Adrenal gland (tissue), 9 donors: ENCODE measurements at regions not wholly inside any gene's neighbourhood (a gene's known extent, or its start where the extent isn't known, plus 50 kb on each side); places are given as distances from the start of the nearest gene placed in this dataset.

ENCODE experiments used
- DNase-seq, 7 donors: peaks; one replicate each; pipeline ENCODE4 v3.0.0-alpha.2; 2019 to 2020
- H3K27ac ChIP-seq, 5 donors: fragments of 200-600 bp; sonication (generic) in 4 of 5; 1 replicate in 3 of 5; 2 replicates in 2 of 5; pipeline versions ENCODE4 v1.5.1 to v1.8.0; 2016 to 2020; ENCODE audit warnings: mild to moderate bottlenecking in 1 of 5
- H3K27me3 ChIP-seq: fragments of 200-600 bp; 2 replicates; pipeline ENCODE4 v1.8.0; 2021
- H3K36me3 ChIP-seq, 2 donors: fragments of 200-600 bp; replicated peaks in 1 of 2; 1 replicate in 1 of 2; 2 replicates in 1 of 2; pipeline versions ENCODE4 v1.5.1 to v1.8.0; 2018 to 2022
- H3K4me1 ChIP-seq, 2 donors: fragments of 200-600 bp; replicated peaks in 1 of 2; 1 replicate in 1 of 2; 2 replicates in 1 of 2; pipeline versions ENCODE4 v1.5.1 to v1.8.0; 2018 to 2021
- H3K4me3 ChIP-seq, 4 donors: fragments of 200-600 bp; sonication (generic) in 3 of 4; one replicate each; pipeline ENCODE4 v1.5.1; 2016 to 2018
- H3K9me3 ChIP-seq, 3 donors: fragments of 200-600 bp; sonication (generic) in 1 of 3; replicated peaks in 1 of 3; 1 replicate in 2 of 3; 2 replicates in 1 of 3; pipeline versions ENCODE4 v1.5.1 to v1.8.0; 2016 to 2021
- POLR2A ChIP-seq, 2 donors: fragments of 450-650 bp; IDR thresholded peaks; one replicate each; pipeline ENCODE4 v1.6.1; 2017; ENCODE audit warnings: antibody characterized with exemption in 2 of 2, mild to moderate bottlenecking in 2 of 2, moderate library complexity in 1 of 2
- WGBS, 4 donors: extraction: QIAGEN DNeasy Blood & Tissue Kit in 2 of 4; methylation state at CpG; one replicate each; pipeline versions ENCODE4 v1.1.5 to v1.1.7; 2013 to 2017; 5-methylcytosine and 5-hydroxymethylcytosine counted together
- intact Hi-C, 2 donors: fragments of 100-400 bp; cut with DNase I; formaldehyde crosslinking; loops; one replicate each; pipeline versions ENCODE4 v1.14.1 to v1.15.0; 2022 to 2023
- TF ChIP-seq, protein P1 (sequence below), 6 experiments: fragments of 450-650 bp in 4 of 6; fragments of 200-600 bp in 2 of 6; sonication (generic) in 1 of 6; IDR thresholded peaks; 1 replicate in 5 of 6; 2 replicates in 1 of 6; pipeline versions ENCODE4 v1.5.1 to v1.8.0; 2016 to 2021; ENCODE audit warnings: antibody characterized with exemption in 6 of 6, mild to moderate bottlenecking in 2 of 6, moderate library complexity in 1 of 6
- donor health status: healthy with polysubstance abuse.
- donor health status: Bipolar disorder and iron deficiency.
- donor health status: DM: yes; HTN: yes; CAD: no.
- donor health status: DM: no; HTN: no; CAD: no.
- donor health status: DM: no; HTN: no; CAD: no.

DNA sequence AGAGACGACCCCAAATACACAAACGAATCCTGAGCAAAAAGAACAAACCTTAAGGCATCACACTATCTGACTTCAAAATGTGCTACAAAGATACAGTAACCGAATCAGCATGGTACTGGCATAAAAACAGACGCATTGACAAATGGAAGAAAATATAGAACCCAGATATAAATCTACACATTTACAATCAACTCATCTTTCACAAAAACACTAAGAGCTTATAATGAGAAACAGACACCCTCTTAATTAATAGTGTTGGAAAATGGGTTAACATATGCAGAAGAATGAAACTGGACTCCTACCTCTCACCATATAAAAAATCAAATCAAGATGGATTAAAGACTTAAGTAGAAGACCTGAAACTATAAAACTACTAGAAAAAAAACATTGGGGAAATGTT is 130.3 kb upstream of the DCBLD2 start:
- 65 to 77% (median 75%) methylated on average over 4 of the region's 4 CpGs for WGBS, 4 donors
- Histone ChIP-seq H3K36me3 (no peaks in the 10 kb centered on the region), H3K27ac (no peak overlapping the region), H3K27me3 (no peaks in the 10 kb centered on the region), H3K4me1 (no peaks in the 10 kb centered on the region), H3K4me3 (no peak overlapping the region), H3K9me3 (peaks cover 0 to 8% (median 0%) of the 10 kb centered on the region in 3 donors)
- intact Hi-C loops: no loop called here
- DNase-seq: no peak
- TF ChIP-seq POLR2A (IDR thresholded peaks at IDR 0.05): no peak
- TF ChIP-seq, protein P1, sequence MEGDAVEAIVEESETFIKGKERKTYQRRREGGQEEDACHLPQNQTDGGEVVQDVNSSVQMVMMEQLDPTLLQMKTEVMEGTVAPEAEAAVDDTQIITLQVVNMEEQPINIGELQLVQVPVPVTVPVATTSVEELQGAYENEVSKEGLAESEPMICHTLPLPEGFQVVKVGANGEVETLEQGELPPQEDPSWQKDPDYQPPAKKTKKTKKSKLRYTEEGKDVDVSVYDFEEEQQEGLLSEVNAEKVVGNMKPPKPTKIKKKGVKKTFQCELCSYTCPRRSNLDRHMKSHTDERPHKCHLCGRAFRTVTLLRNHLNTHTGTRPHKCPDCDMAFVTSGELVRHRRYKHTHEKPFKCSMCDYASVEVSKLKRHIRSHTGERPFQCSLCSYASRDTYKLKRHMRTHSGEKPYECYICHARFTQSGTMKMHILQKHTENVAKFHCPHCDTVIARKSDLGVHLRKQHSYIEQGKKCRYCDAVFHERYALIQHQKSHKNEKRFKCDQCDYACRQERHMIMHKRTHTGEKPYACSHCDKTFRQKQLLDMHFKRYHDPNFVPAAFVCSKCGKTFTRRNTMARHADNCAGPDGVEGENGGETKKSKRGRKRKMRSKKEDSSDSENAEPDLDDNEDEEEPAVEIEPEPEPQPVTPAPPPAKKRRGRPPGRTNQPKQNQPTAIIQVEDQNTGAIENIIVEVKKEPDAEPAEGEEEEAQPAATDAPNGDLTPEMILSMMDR (IDR thresholded peaks at IDR 0.05): no peak

DNA sequence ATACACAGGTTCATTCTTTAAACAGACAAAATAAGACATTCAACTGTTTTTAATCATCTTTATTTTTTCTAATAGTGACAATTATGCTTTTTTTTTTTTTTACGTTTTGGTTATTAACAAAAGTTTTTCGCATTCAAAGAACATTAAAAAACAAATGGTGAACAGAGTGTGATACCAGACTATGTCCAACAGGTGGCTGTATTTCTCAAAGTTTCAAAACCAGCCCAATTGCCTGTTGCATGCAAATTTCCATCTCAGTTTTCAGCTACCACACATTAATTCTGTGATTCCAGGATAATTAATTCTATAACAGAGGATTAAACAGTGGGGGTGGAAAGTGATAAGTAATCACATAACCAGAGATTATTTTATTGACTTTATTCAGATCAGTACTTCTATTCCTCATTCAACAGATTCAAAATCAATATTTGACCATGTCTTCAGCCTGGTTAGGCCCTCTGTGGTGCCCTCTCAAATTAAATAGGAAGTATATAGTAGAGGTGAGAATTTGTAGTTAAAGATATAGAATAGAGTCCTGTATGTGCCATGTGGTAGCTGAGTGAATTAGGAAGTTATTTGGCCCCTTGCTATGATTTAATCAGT is 122.2 kb upstream of the DCBLD2 start:
- H3K9me3 ChIP-seq: peaks cover 0 to 8% (median 0%) of the 10 kb centered on the region in 3 donors
- H3K27me3 ChIP-seq: no peaks in the 10 kb centered on the region
- intact Hi-C loops: loop anchor here (5.0 to 10.0 kb wide), 3 partner anchors 149 to 729 kb away; no protein-coding TSS in a partner anchor
- no peak overlapping the region for H3K27ac ChIP-seq
- WGBS, 4 donors: 23 to 27% (median 26%) methylated on average over 2 of the region's 2 CpGs
- TF ChIP-seq, protein P1 (IDR thresholded peaks at IDR 0.05): peak; percentile 44 to 72 (median 68)
- TF ChIP-seq POLR2A (IDR thresholded peaks at IDR 0.05): no peak
- no peak overlapping the region for H3K4me3 ChIP-seq
- H3K4me1 ChIP-seq: no peaks in the 10 kb centered on the region
- peak in 1 of 7 donors; percentile 17 for DNase-seq
- H3K36me3 ChIP-seq: no peaks in the 10 kb centered on the region

DNA sequence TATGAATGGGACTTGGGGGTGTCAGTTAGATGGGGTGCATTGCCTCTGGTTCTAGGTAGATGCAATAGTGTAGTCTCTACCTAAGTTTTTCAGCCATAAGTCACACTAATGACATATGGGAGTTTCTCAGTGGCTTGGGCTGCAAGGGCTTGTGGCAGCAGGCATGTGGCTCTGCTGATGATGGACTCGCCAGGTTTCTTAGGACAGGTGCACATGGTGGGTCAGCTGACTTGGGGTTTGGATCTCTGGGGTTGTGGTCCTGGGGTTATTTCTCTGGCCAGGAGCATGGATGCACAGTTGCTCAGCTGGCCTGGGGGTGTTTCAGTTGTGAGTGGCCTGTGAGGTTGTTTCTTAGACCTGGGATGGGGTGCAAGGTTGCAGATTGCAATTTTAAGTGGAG is 120.0 kb upstream of the DCBLD2 start:
- no peak overlapping the region for H3K4me3 ChIP-seq
- no peak for DNase-seq
- TF ChIP-seq POLR2A (IDR thresholded peaks at IDR 0.05): no peak
- TF ChIP-seq, protein P1 (IDR thresholded peaks at IDR 0.05): no peak
- intact Hi-C loops: loop anchor here (5.0 to 10.0 kb wide), 3 partner anchors 151 to 731 kb away; no protein-coding TSS in a partner anchor
- WGBS, 4 donors: 82 to 100% (median 98%) methylated on average over 1 of the region's 1 CpG
- H3K36me3 ChIP-seq: no peaks in the 10 kb centered on the region
- H3K27me3 ChIP-seq: no peaks in the 10 kb centered on the region
- H3K4me1 ChIP-seq: no peaks in the 10 kb centered on the region
- no peaks in the 10 kb centered on the region for H3K9me3 ChIP-seq
- no peak overlapping the region for H3K27ac ChIP-seq

DNA sequence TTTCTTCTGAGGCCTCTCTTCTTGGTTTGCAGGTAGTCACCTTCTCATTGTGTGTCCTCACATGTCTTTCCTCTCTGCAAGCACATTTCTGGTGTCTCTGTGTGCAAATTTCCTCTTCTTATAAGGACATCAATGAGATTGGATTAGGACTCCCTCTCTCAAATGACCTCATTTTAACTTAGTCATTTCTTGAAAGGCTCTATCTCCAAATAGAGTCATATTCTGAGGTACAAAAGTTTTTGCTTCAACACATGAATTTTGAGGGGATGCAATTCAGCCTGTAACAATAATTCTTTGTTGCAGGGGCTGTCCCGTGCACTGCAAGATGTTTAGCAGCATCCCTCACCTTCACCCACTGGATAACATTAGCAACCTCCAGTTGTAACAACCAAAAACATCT is 115.0 kb upstream of the DCBLD2 start:
- H3K36me3 ChIP-seq: no peaks in the 10 kb centered on the region
- intact Hi-C loops: no loop called here
- no peak for DNase-seq
- no peaks in the 10 kb centered on the region for H3K4me1 ChIP-seq
- WGBS, 4 donors: 53 to 72% (median 62%) methylated on average over 1 of the region's 1 CpG
- no peak for TF ChIP-seq POLR2A (IDR thresholded peaks at IDR 0.05)
- TF ChIP-seq, protein P1 (IDR thresholded peaks at IDR 0.05): no peak
- no peak overlapping the region for H3K4me3 ChIP-seq
- H3K9me3 ChIP-seq: no peaks in the 10 kb centered on the region
- H3K27me3 ChIP-seq: no peaks in the 10 kb centered on the region
- H3K27ac ChIP-seq: no peak overlapping the region
